SK-N-SH (cell line): ENCODE measurements at regions not wholly inside any gene's neighbourhood (a gene's known extent, or its start where the extent isn't known, plus 50 kb on each side); places are given as distances from the start of the nearest gene placed in this dataset.

Experiments
- EP300 ChIP-seq, 2 experiments: IDR thresholded peaks; 2 replicates each; pipeline versions ENCODE4 v1.4.0 to v1.6.1; 2012; ENCODE audit warnings: borderline replicate concordance in 1 of 2, low read depth in 1 of 2, low read length in 1 of 2
- JUND ChIP-seq: IDR thresholded peaks from 2 replicates; pipeline ENCODE4 v1.4.0; 2012
- POLR2AphosphoS5 ChIP-seq: IDR thresholded peaks from 2 replicates; pipeline ENCODE4 v1.6.1; 2012; ENCODE audit warnings: low read depth, low read length
- TAF1 ChIP-seq: IDR thresholded peaks from 2 replicates; pipeline ENCODE4 v1.6.1; 2012; ENCODE audit warnings: low read depth, mild to moderate bottlenecking, low read length, moderate library complexity, borderline replicate concordance
- TF ChIP-seq, protein P1 (sequence below): fragments of 200-600 bp; sonication (generic); IDR thresholded peaks from 2 replicates; pipeline ENCODE4 v1.6.1; 2017; ENCODE audit warnings: antibody characterized with exemption, mild to moderate bottlenecking, moderate library complexity

DNA sequence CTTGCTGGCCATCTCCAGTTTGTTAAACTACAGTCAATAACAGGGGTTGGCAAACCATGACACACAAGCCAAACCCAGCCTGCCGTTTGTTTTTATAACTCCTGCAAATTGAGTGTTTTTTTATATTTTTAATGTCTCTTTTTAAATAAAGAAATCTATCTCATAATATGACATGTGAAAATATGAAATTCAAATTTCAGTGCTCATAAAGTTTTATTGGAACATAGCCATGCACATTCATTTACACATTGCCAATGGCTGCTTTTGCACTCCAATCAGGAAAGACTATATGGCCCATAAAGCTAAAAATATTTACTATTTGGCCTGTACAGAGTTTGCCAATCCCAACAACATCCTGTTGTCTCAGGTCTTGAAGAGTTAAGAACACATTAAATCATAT is 129.0 kb upstream of the SRSF6 start:
- TF ChIP-seq TAF1: no peak
- TF ChIP-seq JUND: no peak
- TF ChIP-seq EP300 (IDR thresholded peaks at IDR 0.05; ENCODE audit: borderline replicate concordance in 1 of 2, low read depth in 1 of 2, low read length in 1 of 2): no peak
- TF ChIP-seq, protein P1, sequence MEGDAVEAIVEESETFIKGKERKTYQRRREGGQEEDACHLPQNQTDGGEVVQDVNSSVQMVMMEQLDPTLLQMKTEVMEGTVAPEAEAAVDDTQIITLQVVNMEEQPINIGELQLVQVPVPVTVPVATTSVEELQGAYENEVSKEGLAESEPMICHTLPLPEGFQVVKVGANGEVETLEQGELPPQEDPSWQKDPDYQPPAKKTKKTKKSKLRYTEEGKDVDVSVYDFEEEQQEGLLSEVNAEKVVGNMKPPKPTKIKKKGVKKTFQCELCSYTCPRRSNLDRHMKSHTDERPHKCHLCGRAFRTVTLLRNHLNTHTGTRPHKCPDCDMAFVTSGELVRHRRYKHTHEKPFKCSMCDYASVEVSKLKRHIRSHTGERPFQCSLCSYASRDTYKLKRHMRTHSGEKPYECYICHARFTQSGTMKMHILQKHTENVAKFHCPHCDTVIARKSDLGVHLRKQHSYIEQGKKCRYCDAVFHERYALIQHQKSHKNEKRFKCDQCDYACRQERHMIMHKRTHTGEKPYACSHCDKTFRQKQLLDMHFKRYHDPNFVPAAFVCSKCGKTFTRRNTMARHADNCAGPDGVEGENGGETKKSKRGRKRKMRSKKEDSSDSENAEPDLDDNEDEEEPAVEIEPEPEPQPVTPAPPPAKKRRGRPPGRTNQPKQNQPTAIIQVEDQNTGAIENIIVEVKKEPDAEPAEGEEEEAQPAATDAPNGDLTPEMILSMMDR: no peak
- TF ChIP-seq POLR2AphosphoS5: no peak
